ENCODE measurements at regions not wholly inside any gene's neighbourhood (a gene's known extent, or its start where the extent isn't known, plus 50 kb on each side); places are given as distances from the start of the nearest gene placed in this dataset.

DNA sequence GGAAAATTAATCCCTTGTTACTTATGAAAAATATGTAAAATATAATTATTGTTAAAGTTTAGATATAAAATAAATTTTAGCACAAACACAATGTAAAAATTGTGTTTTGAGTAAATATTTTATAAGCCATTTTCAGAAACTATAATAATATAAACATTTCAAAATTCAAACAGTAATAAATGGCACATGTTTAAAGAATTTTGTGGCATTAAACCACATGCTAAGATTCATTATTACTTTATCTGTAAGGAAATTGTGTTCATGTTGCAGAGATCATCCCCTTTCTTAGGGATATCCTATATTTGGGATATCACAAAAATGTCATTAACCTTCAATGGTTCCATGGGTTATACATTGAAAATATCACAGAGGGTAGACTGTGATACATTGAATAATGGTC lies 1044.3 kb downstream of the AMY1C start:
- H3K4me3 ChIP-seq (ENCODE audit: low read depth, low read length): no peak overlapping the region

DNA sequence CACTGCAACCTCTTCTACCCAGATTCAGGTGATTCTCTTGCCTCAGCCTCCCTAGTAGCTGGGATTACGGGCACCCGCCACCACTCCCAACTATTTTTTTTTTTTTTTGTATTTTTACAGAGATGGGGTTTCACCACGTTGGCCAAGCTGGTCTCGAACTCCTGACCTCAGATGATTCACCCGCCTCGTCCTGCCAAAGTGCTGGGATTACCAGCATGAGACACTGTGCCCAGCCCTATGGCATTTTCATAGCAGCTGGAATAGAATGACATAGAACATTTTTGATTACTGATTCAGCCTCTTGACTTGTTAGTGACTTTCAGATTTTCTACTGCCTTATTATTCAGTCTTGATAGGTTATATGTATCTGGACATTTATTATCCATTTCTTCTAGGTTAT lies 1046.2 kb downstream of the AMY1C start:
- no peak overlapping the region for H3K4me3 ChIP-seq (ENCODE audit: low read depth, low read length)

DNA sequence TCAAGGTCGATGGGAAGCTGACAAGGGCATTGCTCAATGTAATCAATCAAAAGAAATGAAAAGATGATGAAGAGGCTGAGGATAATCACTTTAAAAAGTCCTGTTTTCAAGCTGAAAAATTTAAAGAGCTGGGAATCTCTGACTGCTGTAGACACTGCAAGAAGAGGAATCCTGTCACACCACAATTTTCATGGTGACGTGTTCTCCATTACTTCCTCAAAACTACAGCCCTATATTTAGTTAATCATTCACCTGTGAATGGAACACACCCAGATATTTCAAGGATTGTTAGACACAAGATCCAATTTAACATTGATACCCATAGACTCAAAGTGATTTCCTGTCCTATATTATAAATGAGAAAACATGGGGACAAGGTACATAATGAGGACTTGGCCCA lies 1048.3 kb downstream of the AMY1C start:
- H3K4me3 ChIP-seq (ENCODE audit: low read depth, low read length): no peak overlapping the region

DNA sequence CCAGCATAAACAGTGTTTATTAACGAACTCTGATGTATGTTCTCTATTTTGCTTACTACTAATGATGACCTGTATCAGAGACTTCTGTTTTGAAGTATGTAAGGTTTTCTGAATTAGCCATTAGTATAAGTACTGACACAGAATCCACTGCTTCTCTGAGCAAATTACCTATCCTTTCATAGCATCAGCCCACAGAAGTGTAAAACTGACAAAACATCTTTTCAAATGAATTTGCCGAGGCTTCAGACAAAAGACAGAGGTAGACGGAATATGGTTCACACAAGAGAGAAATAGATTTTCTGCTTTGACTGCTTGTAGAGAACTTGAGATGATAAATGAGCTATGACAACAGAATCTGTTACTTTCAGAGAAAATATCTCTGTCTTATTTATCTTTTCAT lies 1051.6 kb downstream of the AMY1C start:
- H3K4me3 ChIP-seq (ENCODE audit: low read depth, low read length): no peak overlapping the region

DNA sequence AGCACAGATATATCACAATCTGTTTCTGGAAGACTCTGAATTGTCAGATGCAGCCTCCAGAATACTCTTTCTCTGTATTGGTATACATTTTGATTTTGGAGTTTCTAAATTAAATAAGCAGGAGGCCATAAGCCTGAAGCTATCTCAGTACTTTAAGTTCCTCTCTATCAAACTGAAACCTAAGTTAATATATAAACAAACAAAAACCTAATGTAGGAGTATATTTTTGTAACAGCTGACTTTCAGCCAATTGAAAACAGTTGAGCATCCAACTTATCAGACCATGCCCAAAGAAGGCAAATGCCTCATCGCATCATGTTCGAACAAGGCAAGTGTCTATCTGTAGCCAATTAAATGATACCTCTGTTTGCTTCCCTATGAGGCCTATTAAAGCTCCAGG lies 1054.4 kb downstream of the AMY1C start:
- no peak overlapping the region for H3K4me3 ChIP-seq (ENCODE audit: low read depth, low read length)

DNA sequence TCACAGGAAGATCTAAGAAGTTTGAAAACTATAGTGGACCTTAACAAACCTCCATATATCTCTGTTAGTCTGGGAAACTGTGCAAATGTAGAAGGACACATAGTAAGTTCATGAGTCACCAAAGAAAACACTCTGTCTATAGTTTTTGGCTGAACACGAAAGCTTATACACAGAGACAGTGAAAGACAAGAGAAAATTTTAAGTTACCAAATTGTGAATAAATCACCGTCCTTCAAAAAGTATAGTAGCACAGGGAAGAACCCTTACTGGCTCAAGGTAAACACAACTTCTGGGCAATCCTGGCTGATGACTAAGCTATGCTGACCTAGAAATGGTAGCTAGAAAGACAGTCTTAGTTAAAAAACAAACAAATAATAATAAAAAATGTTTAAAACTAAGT lies 1057.9 kb downstream of the AMY1C start:
- no peak overlapping the region for H3K4me3 ChIP-seq (ENCODE audit: low read depth, low read length)

DNA sequence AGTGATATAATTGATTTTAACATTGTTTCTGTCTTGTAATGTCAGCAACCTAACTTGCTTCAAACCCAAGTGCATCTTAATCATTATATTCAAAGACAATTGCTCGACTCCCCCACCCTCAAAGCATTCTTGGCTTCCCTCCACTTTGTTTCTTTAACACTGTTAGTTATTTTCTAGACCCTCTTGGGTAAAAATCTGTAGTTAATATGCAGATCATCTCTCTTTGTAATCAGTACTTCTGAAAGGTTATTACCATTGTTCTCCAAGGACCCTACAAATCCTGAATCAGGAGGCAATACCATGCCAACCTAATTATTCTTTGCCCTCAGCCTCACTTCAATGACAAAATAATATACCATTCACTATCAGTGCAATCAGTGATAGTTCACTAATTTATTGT lies 1075.7 kb downstream of the AMY1C start:
- no peak overlapping the region for H3K4me3 ChIP-seq (ENCODE audit: low read depth, low read length)

DNA sequence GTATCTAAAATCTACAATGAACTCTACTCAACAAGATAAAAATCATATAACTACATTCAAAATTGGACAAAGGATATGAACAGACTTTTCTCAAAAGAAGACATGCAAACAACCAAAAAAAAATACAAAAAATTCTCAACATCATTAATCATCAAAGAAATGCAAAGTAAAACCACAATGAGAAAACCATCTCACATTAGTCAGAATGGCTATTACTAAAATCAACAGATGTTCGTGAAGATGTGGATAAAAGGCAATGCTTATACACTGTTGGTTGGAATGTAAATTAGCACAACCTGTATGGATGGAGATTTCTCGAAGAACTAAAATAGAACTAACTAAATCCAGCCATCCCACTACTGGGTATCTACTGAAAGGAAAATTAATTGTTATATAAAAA lies 1080.8 kb downstream of the AMY1C start:
- no peak overlapping the region for H3K4me3 ChIP-seq (ENCODE audit: low read depth, low read length)

DNA sequence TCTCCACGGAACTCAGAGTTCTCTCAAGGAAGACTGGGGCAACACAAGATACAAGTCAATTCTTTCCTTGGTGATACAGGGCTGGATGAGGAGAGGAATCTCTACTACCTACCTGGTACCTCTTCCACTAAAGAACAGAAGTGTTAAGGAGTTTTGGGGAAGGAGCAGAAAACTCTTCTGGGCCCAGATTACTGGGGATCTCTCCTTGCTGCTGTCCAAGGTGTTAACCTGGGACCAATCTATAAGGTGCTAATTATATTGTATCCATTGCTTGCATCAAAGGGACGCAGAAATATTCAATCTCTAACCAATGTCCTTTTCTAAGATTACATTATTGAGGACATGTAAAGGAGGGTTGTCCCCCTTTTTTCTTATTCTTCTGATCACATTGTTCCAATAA lies 1102.5 kb downstream of the AMY1C start:
- no peak overlapping the region for H3K4me3 ChIP-seq (ENCODE audit: low read depth, low read length)

DNA sequence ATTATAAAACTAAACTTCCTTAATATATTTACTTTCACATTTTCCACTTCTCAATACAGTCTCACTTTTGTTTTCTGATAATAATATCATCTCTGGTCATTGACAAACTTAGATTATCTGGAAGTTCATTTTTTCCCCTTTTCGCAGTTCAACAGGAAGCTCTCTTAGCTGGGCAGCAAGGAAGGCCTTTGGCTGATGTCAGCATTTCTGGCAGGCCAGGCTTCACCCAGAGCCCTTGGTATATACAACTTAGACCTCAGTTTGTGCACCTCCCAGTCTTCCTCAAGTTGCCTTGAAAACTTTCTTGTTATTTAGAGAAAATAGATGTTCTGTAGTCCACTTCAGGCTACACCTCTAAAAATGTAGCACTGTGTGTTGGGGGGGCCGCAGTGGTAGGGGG lies 1103.6 kb downstream of the AMY1C start:
- no peak overlapping the region for H3K4me3 ChIP-seq (ENCODE audit: low read depth, low read length)

DNA sequence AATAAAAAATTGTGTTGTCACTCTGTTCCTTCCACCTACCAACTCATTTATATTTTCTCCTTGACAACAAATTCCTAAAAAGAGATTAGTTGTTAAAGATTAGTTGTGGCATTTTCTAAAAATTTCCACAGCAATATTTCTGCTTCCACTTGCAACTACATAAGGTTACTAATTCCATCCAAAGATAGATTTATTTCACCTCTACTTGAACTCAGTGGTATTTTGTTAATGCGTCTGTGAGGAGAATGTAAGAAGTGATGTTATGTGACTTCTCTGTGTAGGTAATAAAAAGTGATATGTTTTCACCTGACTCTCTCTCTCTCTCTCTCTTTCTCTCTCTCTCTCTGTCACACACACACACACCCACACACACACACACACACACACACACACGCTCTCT lies 1104.8 kb downstream of the AMY1C start:
- H3K4me3 ChIP-seq (ENCODE audit: low read depth, low read length): no peak overlapping the region

DNA sequence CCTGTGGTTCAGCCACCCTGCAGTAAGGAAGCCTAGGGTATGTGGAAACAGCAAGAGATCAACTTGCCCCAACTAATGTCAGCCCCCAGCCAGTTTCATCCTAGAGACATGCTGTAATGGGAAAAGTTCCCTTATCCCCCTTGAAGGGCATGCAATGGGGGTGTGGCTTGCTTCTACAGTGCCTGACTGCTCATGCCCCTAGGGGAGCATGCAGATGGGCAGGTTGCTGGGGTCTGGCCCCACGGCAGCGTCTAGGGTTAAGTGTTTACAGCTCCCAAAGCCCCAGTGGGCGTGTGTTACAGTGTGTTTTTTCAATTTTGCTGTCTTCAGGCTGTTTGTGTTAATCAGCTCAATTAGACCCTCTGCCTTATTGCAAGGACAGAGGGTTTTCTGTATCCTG lies 1105.9 kb downstream of the AMY1C start:
- H3K4me3 ChIP-seq (ENCODE audit: low read depth, low read length): no peak overlapping the region

DNA sequence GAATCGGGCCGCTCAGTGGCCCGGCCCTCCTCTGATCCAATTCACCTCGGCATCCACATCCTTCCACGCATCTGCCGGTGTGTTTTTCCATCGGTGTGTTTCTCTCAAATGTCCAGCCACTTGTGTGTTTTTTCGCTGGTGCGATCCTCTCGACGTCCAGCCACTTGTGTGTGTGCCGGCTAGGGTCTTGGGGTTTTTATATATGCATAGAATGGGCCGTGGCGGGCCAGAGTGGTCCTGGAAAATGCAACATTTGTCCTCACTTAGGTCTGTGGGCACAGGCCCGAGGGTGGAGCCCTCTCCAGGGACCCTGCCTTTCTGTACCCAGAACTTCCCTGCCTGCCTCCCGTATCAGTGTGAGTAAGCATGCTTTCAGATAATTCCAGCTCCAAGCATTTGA lies 1106.4 kb downstream of the AMY1C start:
- no peak overlapping the region for H3K4me3 ChIP-seq (ENCODE audit: low read depth, low read length)

DNA sequence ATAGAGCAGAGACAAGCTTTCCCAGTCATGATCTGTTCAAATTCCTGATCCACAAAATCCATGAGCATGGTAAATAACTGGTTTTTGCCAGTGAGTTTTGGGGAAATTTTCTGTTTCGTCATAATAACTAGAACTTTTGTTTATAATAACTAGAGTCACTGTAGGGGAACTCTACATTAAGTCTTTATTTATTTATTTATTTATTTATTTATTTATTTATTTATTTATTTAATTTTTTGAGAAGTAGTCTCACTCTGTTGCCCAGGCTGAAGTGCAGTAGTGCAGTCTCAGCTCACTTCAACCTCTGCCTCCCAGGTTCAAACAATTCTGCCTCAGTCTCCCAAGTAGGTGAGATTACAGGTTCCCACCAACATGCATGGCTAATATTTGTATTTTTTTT lies 1106.8 kb downstream of the AMY1C start:
- H3K4me3 ChIP-seq (ENCODE audit: low read depth, low read length): no peak overlapping the region

DNA sequence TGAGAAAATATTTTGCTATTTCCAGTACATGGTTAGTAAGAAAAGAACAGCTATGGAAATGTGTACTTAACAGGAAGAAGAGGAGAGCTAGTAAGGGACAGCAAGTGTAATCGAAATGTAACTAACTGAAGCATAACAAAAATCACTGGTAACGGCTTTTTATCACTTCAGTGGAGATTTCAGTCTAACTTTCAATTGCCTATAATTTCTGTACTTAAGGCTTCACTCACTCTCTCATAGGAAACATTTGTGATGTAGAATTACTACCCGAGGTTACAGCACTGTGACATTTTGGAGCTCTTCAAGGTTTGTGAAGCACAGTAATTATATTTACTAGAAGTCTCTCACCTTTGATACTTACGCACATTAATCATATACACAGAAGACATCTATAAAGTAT lies 1119.1 kb downstream of the AMY1C start:
- no peak overlapping the region for H3K4me3 ChIP-seq (ENCODE audit: low read depth, low read length)

DNA sequence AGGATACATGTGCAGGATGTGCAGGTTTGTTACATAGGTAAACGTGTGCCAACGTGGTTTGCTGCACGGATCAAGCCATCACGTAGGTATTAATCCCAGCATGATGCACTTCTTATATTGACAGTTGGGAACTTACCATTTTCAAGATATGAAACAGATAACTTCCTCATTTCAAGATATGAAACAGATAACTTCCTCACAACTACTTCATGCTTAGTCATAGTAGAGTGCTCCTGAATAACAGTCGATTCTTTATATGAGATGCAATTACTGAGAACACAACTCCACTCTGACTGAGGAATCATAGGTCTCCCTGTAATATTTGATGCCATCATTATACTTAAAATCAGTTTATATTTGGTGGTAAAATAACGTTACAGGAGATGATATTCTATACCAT lies 1124.3 kb downstream of the AMY1C start:
- no peak overlapping the region for H3K4me3 ChIP-seq (ENCODE audit: low read depth, low read length)

DNA sequence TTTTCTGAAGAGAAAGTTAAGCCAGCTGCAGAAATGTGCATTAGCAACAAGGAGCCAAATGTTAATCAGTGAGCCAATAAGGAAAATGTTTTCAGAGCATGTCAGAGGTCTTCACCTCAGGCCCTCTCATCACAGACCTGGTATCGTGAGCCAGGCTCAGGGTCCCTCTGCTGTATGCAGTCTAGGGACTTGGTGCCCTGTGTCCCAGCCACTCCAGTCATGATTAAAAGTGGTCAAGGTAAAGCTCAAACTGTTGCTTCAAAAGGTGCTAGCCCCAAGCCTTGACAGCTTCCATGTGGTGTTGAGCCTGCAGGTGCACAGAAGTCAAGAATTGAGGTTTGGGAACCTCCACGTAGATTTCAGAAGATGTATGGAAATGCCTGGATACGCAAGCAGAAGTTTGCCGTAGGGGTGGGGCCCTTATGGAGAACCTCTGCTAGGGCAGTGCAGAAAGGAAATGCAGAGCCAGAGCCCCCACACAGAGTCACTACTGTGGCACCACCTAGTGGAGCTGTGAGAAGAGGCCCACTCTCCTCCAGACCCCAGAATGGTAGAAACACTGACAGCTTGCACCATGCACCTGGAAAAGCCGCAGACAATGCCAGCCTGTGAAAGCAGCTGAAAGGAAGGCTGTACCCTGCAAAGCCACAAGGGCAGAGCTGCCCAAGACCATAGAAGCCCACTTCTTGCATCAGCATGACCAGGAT lies 1128.7 kb downstream of the AMY1C start:
- H3K4me3 ChIP-seq (ENCODE audit: low read depth, low read length): no peak overlapping the region

DNA sequence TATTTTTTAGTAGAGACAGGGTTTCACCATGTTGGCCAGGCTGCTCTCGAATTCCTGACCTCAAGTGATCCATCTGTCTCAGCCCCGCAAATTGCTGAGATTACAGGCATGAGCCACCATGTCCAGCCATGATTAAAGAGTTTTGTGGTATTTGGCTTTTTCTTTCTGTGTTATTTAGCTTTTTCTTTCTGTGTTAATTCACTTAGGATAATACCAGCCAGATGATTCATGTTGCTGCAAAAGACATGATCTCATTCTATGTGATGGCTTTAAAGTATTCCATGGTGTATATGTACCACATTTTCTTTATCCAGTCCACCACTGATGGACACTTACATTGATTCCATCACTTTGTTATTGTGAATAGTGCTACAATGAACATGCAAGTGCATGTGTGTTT lies 1135.2 kb downstream of the AMY1C start:
- no peak overlapping the region for H3K4me3 ChIP-seq (ENCODE audit: low read depth, low read length)

DNA sequence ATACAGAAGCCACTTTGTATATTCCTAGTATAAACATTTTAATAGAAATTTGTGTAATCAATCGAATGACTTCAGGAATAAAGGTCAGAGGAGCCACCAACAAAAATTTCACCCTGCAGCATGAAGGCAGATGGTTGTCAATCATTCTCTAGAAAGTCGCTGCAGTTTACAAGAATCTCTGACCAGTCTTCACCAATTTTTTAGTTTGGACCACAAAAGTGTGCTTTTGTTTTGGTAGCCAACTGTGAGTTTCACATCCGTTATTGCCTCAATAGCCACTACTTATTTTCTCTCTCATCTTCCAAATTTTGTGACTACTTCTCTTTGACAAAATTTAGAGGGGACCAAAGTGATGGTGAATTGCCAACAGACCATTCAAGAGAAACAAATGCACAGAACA lies 1155.6 kb downstream of the AMY1C start:
- H3K4me3 ChIP-seq (ENCODE audit: low read depth, low read length): no peak overlapping the region

DNA sequence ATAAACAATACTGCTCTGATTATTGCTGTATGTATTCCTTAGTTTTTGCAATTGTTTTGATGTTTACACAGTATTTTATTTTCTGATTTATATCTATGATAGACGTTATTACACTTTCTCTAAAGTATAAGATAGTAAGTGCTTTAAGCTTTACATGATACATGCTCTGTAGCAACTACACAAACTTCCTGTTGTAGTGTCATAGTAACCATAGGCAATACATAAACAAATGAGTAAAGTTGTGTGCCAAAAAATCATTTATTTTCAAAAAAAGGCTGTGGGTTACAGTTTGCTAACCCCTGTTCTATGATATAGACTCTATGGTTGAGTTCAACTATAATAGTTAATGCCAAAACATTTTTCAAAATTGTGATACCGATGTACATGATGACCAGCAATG lies 1156.4 kb downstream of the AMY1C start:
- H3K4me3 ChIP-seq (ENCODE audit: low read depth, low read length): no peak overlapping the region

DNA sequence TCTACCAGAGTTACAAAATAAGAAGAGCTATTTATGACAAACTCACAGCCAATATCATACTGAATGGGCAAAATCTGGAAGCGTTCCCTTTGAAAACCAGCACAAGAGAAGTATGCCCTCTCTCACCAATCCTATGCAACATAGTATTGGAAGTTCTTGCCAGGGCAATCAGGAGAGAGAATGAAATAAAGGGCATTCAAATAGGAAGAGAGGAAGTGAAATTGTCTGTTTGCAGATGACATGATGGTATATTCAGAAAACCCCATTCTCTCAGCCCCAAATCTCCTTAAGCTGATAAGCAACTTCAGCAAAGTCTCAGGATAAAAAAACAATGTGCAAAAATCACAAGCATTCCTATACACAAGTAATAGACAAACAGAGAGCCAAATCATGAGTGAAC lies 1169.5 kb downstream of the AMY1C start:
- H3K4me3 ChIP-seq (ENCODE audit: low read depth, low read length): no peak overlapping the region

DNA sequence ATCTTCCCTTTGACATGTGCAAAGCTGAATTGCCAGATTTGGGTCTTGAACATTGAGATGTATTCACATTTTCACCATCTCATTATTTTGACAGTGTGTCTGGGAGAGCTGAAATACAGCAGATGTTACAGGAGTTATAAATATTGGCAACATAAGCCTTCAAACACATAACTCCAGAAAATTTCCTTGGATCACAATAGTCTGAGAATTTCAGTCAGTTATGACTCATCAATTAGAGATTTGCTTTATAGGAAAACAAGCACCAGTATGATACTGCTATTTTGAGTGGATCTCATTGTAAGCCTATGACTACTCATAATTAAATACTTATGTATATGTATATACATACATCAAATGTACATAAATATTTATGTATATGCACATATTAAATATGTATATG lies 1171.8 kb downstream of the AMY1C start:
- no peak overlapping the region for H3K4me3 ChIP-seq (ENCODE audit: low read depth, low read length)

DNA sequence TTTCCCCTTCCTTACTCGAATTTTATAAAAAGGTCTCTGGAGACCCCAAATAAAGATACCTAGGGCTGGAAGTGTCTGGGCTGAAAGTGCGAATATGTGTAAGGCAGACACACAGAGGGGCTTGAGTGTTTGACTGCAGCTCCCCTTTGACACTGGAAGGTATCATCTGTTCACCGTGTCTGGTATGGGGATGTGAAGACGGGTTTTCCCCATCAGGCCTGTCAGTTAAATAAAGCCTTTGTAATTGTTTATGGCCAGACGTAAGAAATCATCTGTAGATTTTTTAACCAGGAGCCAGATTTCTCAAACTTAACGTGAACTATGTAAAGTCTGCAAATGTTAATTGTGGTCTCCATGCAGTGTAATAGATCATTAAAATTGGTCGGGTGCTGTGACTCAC lies 1173.4 kb downstream of the AMY1C start:
- H3K4me3 ChIP-seq (ENCODE audit: low read depth, low read length): no peak overlapping the region

DNA sequence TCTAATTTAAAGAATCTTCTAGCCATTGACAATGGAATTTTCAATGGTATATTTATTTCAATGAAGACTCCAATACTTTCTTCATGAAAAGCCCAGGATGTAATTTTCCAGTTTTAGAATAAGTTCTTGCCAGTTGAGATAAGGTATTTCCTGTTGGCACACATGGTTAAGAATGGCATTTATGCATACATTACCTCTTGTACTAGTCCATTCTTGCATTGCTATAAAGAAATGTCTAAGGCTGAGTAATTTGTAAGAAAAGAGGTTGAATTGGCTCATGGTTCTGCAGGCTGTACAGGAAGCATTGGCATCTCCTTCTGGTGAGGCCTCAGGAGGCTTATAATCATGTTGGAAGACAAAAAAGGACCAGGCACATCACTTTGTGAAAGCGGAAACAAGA lies 1179.6 kb downstream of the AMY1C start:
- no peak overlapping the region for H3K4me3 ChIP-seq (ENCODE audit: low read depth, low read length)
